ENCODE measurements at regions not wholly inside any gene's neighbourhood (a gene's known extent, or its start where the extent isn't known, plus 50 kb on each side); places are given as distances from the start of the nearest gene placed in this dataset.

- no peak overlapping the region for H3K27ac Mint-ChIP-seq
- peaks cover 5% of the 10 kb centered on the region for H3K9me3 ChIP-seq (ENCODE audit: control insufficient read depth, insufficient read depth, low read length)
- no peaks in the 10 kb centered on the region for H3K36me3 Mint-ChIP-seq
- H3K27me3 Mint-ChIP-seq (ENCODE audit: low read depth in 2 of 2) = no peaks in the 10 kb centered on the region
- TF ChIP-seq CTCF (IDR thresholded peaks at IDR 0.05) = no peak
- peaks cover 12 to 15% of the 10 kb centered on the region in 2 donors for H3K9me3 Mint-ChIP-seq
- intact Hi-C loops (cut with micrococcal nuclease) = no loop called here
- no peaks in the 10 kb centered on the region for H3K36me3 ChIP-seq (ENCODE audit: control insufficient read depth, insufficient read depth, low read length)
- H3K27ac ChIP-seq (ENCODE audit: low read length) = no peak overlapping the region
- DNase-seq (no peak), ATAC-seq (no peak)
- no peaks in the 10 kb centered on the region for H3K4me1 ChIP-seq (ENCODE audit: control insufficient read depth, insufficient read depth, low read length)
- no peak overlapping the region for H3K4me3 Mint-ChIP-seq
- 89% methylated on average over 2 of the region's 3 CpGs for WGBS (ENCODE audit: insufficient coverage)
- no peaks in the 10 kb centered on the region for H3K27me3 ChIP-seq (ENCODE audit: control insufficient read depth, insufficient read depth, low read length)
- no peaks in the 10 kb centered on the region for H3K4me1 Mint-ChIP-seq
- no peak overlapping the region for H3K4me3 ChIP-seq (ENCODE audit: low read length)
Measured at GRCh38 chr3:29088579-29088978, 192.3 kb upstream of the RBMS3 start.

- Histone ChIP-seq H3K4me3 (ENCODE audit: low read length) (no peak overlapping the region), H3K27me3 (ENCODE audit: control insufficient read depth, insufficient read depth, low read length) (no peaks in the 10 kb centered on the region), H3K9me3 (ENCODE audit: control insufficient read depth, insufficient read depth, low read length) (peaks cover 5% of the 10 kb centered on the region), H3K36me3 (ENCODE audit: control insufficient read depth, insufficient read depth, low read length) (no peaks in the 10 kb centered on the region), H3K27ac (ENCODE audit: low read length) (no peak overlapping the region), H3K4me1 (ENCODE audit: control insufficient read depth, insufficient read depth, low read length) (no peaks in the 10 kb centered on the region)
- TF ChIP-seq CTCF (IDR thresholded peaks at IDR 0.05) = no peak
- DNase-seq (no peak), ATAC-seq (no peak)
- Mint-ChIP-seq H3K4me3 (no peak overlapping the region), H3K9me3 (peaks cover 12 to 13% of the 10 kb centered on the region in 2 donors), H3K36me3 (no peaks in the 10 kb centered on the region), H3K27me3 (ENCODE audit: low read depth in 2 of 2) (no peaks in the 10 kb centered on the region), H3K27ac (no peak overlapping the region), H3K4me1 (no peaks in the 10 kb centered on the region)
- WGBS (ENCODE audit: insufficient coverage) = no CpG with 5 or more reads among the region's 4 CpGs
- intact Hi-C loops (cut with micrococcal nuclease) = no loop called here
Measured at GRCh38 chr3:29090912-29091597, 189.8 kb upstream of the RBMS3 start.

- H3K36me3 Mint-ChIP-seq = no peaks in the 10 kb centered on the region
- H3K27ac ChIP-seq (ENCODE audit: low read length) = no peak overlapping the region
- H3K27me3 ChIP-seq (ENCODE audit: control insufficient read depth, insufficient read depth, low read length) = no peaks in the 10 kb centered on the region
- no peak overlapping the region for H3K4me3 Mint-ChIP-seq
- DNase-seq = no peak
- no peaks in the 10 kb centered on the region for H3K4me1 ChIP-seq (ENCODE audit: control insufficient read depth, insufficient read depth, low read length)
- no peaks in the 10 kb centered on the region for H3K4me1 Mint-ChIP-seq
- intact Hi-C loops (cut with micrococcal nuclease) = no loop called here
- H3K36me3 ChIP-seq (ENCODE audit: control insufficient read depth, insufficient read depth, low read length) = no peaks in the 10 kb centered on the region
- ATAC-seq = no peak
- H3K27ac Mint-ChIP-seq = no peak overlapping the region
- peaks cover 5% of the 10 kb centered on the region for H3K9me3 ChIP-seq (ENCODE audit: control insufficient read depth, insufficient read depth, low read length)
- no peak for TF ChIP-seq CTCF (IDR thresholded peaks at IDR 0.05)
- H3K4me3 ChIP-seq (ENCODE audit: low read length) = no peak overlapping the region
- H3K27me3 Mint-ChIP-seq (ENCODE audit: low read depth in 2 of 2) = no peaks in the 10 kb centered on the region
- 45% methylated on average over 2 of the region's 2 CpGs for WGBS (ENCODE audit: insufficient coverage)
- peaks cover 15% of the 10 kb centered on the region in 2 donors for H3K9me3 Mint-ChIP-seq
Measured at GRCh38 chr3:29091599-29092189, 189.2 kb upstream of the RBMS3 start.

- H3K36me3 ChIP-seq (ENCODE audit: control insufficient read depth, insufficient read depth, low read length) = no peaks in the 10 kb centered on the region
- TF ChIP-seq CTCF (IDR thresholded peaks at IDR 0.05) = no peak
- H3K27me3 Mint-ChIP-seq (ENCODE audit: low read depth in 2 of 2) = no peaks in the 10 kb centered on the region
- H3K27me3 ChIP-seq (ENCODE audit: control insufficient read depth, insufficient read depth, low read length) = no peaks in the 10 kb centered on the region
- H3K4me3 ChIP-seq (ENCODE audit: low read length) = no peak overlapping the region
- no peak overlapping the region for H3K4me3 Mint-ChIP-seq
- H3K9me3 Mint-ChIP-seq = peaks cover 13 to 14% of the 10 kb centered on the region in 2 donors
- ATAC-seq (no peak), DNase-seq (no peak)
- no peak overlapping the region for H3K27ac Mint-ChIP-seq
- no peaks in the 10 kb centered on the region for H3K4me1 ChIP-seq (ENCODE audit: control insufficient read depth, insufficient read depth, low read length)
- WGBS (ENCODE audit: insufficient coverage) = 50% methylated on average over 2 of the region's 3 CpGs
- intact Hi-C loops (cut with micrococcal nuclease) = no loop called here
- H3K36me3 Mint-ChIP-seq = no peaks in the 10 kb centered on the region
- no peaks in the 10 kb centered on the region for H3K4me1 Mint-ChIP-seq
- no peak overlapping the region for H3K27ac ChIP-seq (ENCODE audit: low read length)
- peaks cover 5% of the 10 kb centered on the region for H3K9me3 ChIP-seq (ENCODE audit: control insufficient read depth, insufficient read depth, low read length)
Measured at GRCh38 chr3:29092348-29092747, 188.5 kb upstream of the RBMS3 start.
